22Rv1 (cell line): ENCODE measurements at regions not wholly inside any gene's neighbourhood (a gene's known extent, or its start where the extent isn't known, plus 50 kb on each side); places are given as distances from the start of the nearest gene placed in this dataset.

Source experiments
- CTCF ChIP-seq: fragments of 450-650 bp; IDR thresholded peaks from 2 replicates; pipeline ENCODE4 v1.5.1; 2017; ENCODE audit warnings: mild to moderate bottlenecking
- ZFX ChIP-seq: fragments of 450-650 bp; IDR thresholded peaks from 2 replicates; pipeline ENCODE4 v1.6.1; 2017; ENCODE audit warnings: antibody characterized with exemption, borderline replicate concordance

GRCh38 chr7:115561335-115562110 is 469.0 kb downstream of the TFEC start:
- TF ChIP-seq CTCF (no peak), ZFX (no peak)
